ENCODE measurements at regions not wholly inside any gene's neighbourhood (a gene's known extent, or its start where the extent isn't known, plus 50 kb on each side); places are given as distances from the start of the nearest gene placed in this dataset.
"Not testable (repeated sequence)": the region's sequence is repeated elsewhere in the genome, so short reads cannot be mapped to it uniquely, and the experiment has no call there.

DNA sequence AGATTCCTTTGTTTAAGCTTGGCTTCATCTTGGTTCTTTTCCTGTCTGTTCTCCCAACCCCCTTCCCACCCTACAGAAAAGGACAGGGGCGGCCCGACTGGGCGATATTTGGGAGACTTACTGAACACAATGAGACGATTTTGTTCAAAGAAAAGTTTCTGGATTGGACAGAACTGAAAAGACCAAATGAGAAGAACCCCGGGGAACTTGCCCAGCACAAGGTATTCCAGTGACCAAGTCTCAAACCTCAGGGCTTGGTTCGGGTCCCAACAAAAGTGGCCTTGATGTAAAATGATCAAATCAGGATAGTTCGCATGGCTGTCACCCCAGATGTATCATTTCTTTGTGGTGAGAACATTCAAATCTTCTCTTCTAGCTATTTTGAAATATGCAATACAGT lies 73.9 kb upstream of the LYZL2 start:
- not testable (repeated sequence) for TF ChIP-seq CTCF (IDR thresholded peaks at IDR 0.05; ENCODE audit: poor library complexity, severe bottlenecking); SMC3 (conservative IDR thresholded peaks at IDR 0.05; ENCODE audit: poor library complexity); MXI1 (conservative IDR thresholded peaks at IDR 0.05; ENCODE audit: poor library complexity, severe bottlenecking); POLR2AphosphoS5 (IDR thresholded peaks at IDR 0.05); EZH2 (IDR thresholded peaks at IDR 0.05; ENCODE audit: borderline replicate concordance, insufficient read depth, low read length, poor library complexity, severe bottlenecking)
